Gastroesophageal sphincter (tissue), 3 donors: ENCODE measurements at regions not wholly inside any gene's neighbourhood (a gene's known extent, or its start where the extent isn't known, plus 50 kb on each side); places are given as distances from the start of the nearest gene placed in this dataset.

ENCODE experiments used
- EP300 ChIP-seq: sonication (generic); formaldehyde crosslinking; IDR thresholded peaks from one replicate; pipeline ENCODE4 v1.6.1; 2017; ENCODE audit warnings: antibody characterized with exemption, mild to moderate bottlenecking
- POLR2A ChIP-seq, 2 donors: fragments of 450-650 bp; IDR thresholded peaks; one replicate each; pipeline ENCODE4 v1.6.1; 2017; ENCODE audit warnings: antibody characterized with exemption in 2 of 2, mild to moderate bottlenecking in 2 of 2, moderate library complexity in 1 of 2
- POLR2AphosphoS5 ChIP-seq: sonication (generic); formaldehyde crosslinking; IDR thresholded peaks from one replicate; pipeline ENCODE4 v1.6.1; 2017; ENCODE audit warnings: antibody characterized with exemption
- TF ChIP-seq, protein P1 (sequence below), 4 experiments: fragments of 200-600 bp in 2 of 4; fragments of 450-650 bp in 2 of 4; sonication (generic) in 1 of 4; IDR thresholded peaks; one replicate each; pipeline ENCODE4 v1.5.1; 2017 to 2019; ENCODE audit warnings: antibody characterized with exemption in 4 of 4, mild to moderate bottlenecking in 2 of 4, moderate library complexity in 2 of 4

DNA sequence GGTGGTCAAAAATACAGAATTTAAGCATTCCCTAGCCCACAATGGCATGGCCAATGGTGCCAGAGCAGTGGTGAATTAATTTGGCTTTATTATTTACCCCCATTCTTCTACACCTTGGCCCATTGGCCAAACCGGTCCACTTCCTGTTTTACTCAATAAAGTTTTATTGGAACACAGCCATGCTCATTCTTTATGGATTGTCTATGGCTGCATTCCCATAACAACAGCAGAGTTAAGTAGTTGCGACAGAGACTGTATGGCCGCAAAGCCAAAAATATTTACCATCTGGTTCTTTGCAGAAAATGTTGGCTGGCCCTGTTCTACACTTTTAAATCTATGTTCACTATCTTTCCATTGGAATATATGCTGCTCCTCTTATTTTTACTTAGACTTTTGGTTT is 130.3 kb upstream of the CCDC68 start:
- TF ChIP-seq EP300 (no peak), POLR2AphosphoS5 (no peak), POLR2A (IDR thresholded peaks at IDR 0.05) (no peak)
- TF ChIP-seq, protein P1, sequence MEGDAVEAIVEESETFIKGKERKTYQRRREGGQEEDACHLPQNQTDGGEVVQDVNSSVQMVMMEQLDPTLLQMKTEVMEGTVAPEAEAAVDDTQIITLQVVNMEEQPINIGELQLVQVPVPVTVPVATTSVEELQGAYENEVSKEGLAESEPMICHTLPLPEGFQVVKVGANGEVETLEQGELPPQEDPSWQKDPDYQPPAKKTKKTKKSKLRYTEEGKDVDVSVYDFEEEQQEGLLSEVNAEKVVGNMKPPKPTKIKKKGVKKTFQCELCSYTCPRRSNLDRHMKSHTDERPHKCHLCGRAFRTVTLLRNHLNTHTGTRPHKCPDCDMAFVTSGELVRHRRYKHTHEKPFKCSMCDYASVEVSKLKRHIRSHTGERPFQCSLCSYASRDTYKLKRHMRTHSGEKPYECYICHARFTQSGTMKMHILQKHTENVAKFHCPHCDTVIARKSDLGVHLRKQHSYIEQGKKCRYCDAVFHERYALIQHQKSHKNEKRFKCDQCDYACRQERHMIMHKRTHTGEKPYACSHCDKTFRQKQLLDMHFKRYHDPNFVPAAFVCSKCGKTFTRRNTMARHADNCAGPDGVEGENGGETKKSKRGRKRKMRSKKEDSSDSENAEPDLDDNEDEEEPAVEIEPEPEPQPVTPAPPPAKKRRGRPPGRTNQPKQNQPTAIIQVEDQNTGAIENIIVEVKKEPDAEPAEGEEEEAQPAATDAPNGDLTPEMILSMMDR (IDR thresholded peaks at IDR 0.05): no peak
